Muscle of leg (tissue), 3 donors: ENCODE measurements at regions not wholly inside any gene's neighbourhood (a gene's known extent, or its start where the extent isn't known, plus 50 kb on each side); places are given as distances from the start of the nearest gene placed in this dataset.

Experiments used
- DNase-seq: peaks from one replicate; pipeline ENCODE4 v3.0.0; 2013
- H3K27ac ChIP-seq: one replicate; pipeline ENCODE4 v1.5.1; 2013; ENCODE audit warnings: mild to moderate bottlenecking, low read length, control low read depth
- H3K27me3 ChIP-seq: one replicate; pipeline ENCODE4 v1.6.1; 2013; ENCODE audit warnings: low read length; ENCODE audit not compliant: control insufficient read depth, insufficient read depth
- H3K36me3 ChIP-seq: one replicate; pipeline ENCODE4 v1.6.1; 2013; ENCODE audit warnings: low read length; ENCODE audit not compliant: control insufficient read depth, insufficient read depth
- H3K4me1 ChIP-seq: one replicate; pipeline ENCODE4 v1.6.1; 2013; ENCODE audit warnings: low read length; ENCODE audit not compliant: control insufficient read depth, insufficient read depth
- H3K4me3 ChIP-seq: one replicate; pipeline ENCODE4 v1.5.1; 2013; ENCODE audit warnings: low read length, control low read depth
- H3K9me3 ChIP-seq: replicated peaks from 2 replicates; pipeline ENCODE4 v1.6.1; 2013; ENCODE audit warnings: low read depth, low read length; ENCODE audit not compliant: control insufficient read depth
- WGBS: methylation state at CpG from one replicate; pipeline ENCODE4 v1.1.5; 2013; ENCODE audit warnings: missing lambda C conversion rate; ENCODE audit not compliant: insufficient coverage; 5-methylcytosine and 5-hydroxymethylcytosine counted together

DNA sequence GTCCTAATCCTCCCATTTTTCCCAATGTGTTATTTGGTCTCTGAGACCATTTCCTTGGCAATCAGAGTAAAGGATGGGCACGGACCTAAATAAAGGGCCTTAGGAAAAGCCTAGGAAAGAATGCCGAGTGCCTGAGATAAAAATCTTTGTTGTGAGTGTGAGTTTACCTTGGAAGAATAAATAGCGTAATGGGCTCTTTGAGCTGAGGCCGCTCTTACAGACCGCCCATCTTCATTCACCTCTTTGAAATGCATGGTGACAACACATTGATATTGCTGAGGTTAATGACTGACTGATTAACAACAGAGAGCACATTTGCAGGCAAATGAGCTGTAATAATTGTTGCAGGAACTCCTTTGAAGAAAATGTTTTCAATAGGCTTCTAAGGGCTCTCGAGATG lies 1967.1 kb upstream of the WWC1 start:
- WGBS: 59% methylated on average over 4 of the region's 6 CpGs
- Histone ChIP-seq H3K4me3 (no peak overlapping the region), H3K4me1 (no peaks in the 10 kb centered on the region), H3K9me3 (no peaks in the 10 kb centered on the region), H3K27ac (no peak overlapping the region), H3K27me3 (no peaks in the 10 kb centered on the region), H3K36me3 (no peaks in the 10 kb centered on the region)
- no peak for DNase-seq

- Histone ChIP-seq H3K27ac (no peak overlapping the region), H3K27me3 (no peaks in the 10 kb centered on the region), H3K4me1 (no peaks in the 10 kb centered on the region), H3K9me3 (no peaks in the 10 kb centered on the region), H3K36me3 (no peaks in the 10 kb centered on the region), H3K4me3 (no peak overlapping the region)
- DNase-seq: no peak
- 93% methylated on average over 3 of the region's 9 CpGs for WGBS
Measured at GRCh38 chr5:166329149-166329800, 1962.2 kb upstream of the WWC1 start.

DNA sequence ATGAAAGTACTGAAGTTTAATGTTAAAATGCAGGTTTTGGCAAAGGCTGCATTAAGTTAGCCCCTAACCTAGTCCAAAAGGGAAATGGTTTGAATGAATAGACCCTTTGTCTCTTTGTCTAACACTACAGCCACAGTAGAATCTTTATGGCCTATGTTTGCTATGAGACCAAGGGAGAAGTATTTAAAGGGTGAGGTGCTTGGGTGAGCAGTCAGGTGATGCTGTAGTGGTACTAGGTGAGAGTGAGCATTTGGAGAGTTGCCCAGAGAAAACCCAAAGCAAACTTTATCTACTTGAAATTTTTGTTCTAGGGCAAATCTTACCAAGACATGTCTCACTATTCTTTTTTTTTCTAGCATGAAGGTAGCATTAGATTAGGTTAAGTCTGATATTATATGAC lies 1961.4 kb upstream of the WWC1 start:
- no peak overlapping the region for H3K27ac ChIP-seq
- H3K36me3 ChIP-seq: no peaks in the 10 kb centered on the region
- no peaks in the 10 kb centered on the region for H3K9me3 ChIP-seq
- no peaks in the 10 kb centered on the region for H3K27me3 ChIP-seq
- no peaks in the 10 kb centered on the region for H3K4me1 ChIP-seq
- DNase-seq: no peak
- H3K4me3 ChIP-seq: no peak overlapping the region

- DNase-seq: no peak
- Histone ChIP-seq H3K9me3 (no peaks in the 10 kb centered on the region), H3K27ac (no peak overlapping the region), H3K36me3 (no peaks in the 10 kb centered on the region), H3K27me3 (no peaks in the 10 kb centered on the region), H3K4me3 (no peak overlapping the region), H3K4me1 (no peaks in the 10 kb centered on the region)
- WGBS: 77% methylated on average over 2 of the region's 4 CpGs
Measured at GRCh38 chr5:166331521-166331920, 1959.9 kb upstream of the WWC1 start.

GRCh38 chr5:166338801-166339200 lies 1952.6 kb upstream of the WWC1 start:
- DNase-seq: no peak
- H3K27ac ChIP-seq: no peak overlapping the region
- no peaks in the 10 kb centered on the region for H3K9me3 ChIP-seq
- H3K4me1 ChIP-seq: no peaks in the 10 kb centered on the region
- H3K36me3 ChIP-seq: no peaks in the 10 kb centered on the region
- 90% methylated on average over 4 of the region's 6 CpGs for WGBS
- no peak overlapping the region for H3K4me3 ChIP-seq
- H3K27me3 ChIP-seq: no peaks in the 10 kb centered on the region

DNA sequence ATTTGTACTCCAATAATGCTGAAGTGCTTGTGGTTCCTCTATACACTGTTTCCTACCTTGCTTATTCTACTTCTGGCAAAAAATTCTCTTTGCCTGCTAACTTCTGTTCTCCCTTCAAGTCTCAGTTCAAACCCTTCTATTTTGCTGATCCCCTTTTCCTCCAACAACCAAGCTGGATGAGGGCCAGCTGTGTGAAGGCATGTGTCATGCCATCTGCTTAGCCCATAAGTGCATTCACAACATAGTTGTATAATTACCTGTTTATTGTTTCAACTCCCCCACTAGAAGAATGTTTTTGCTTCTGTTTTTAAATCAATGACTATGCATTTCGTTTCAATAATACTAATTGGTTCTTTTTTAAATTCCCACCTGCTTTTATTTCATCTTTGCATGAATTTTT lies 1951.4 kb upstream of the WWC1 start:
- no CpG with 5 or more reads among the region's 1 CpG for WGBS

GRCh38 chr5:166341740-166342337 lies 1949.6 kb upstream of the WWC1 start:
- 86% methylated on average over 2 of the region's 5 CpGs for WGBS
- no peaks in the 10 kb centered on the region for H3K27me3 ChIP-seq
- H3K27ac ChIP-seq: no peak overlapping the region
- no peaks in the 10 kb centered on the region for H3K4me1 ChIP-seq
- H3K36me3 ChIP-seq: no peaks in the 10 kb centered on the region
- H3K9me3 ChIP-seq: no peaks in the 10 kb centered on the region
- no peak overlapping the region for H3K4me3 ChIP-seq
- DNase-seq: no peak

More for the DNA sequence above, 1951.4 kb upstream of the WWC1 start:
- no peak for DNase-seq
- Histone ChIP-seq H3K36me3 (no peaks in the 10 kb centered on the region), H3K27ac (no peak overlapping the region), H3K4me3 (no peak overlapping the region), H3K27me3 (no peaks in the 10 kb centered on the region), H3K4me1 (no peaks in the 10 kb centered on the region), H3K9me3 (no peaks in the 10 kb centered on the region)

- H3K27me3 ChIP-seq: no peaks in the 10 kb centered on the region
- H3K36me3 ChIP-seq: no peaks in the 10 kb centered on the region
- no peak overlapping the region for H3K4me3 ChIP-seq
- 86% methylated on average over 2 of the region's 3 CpGs for WGBS
- no peak overlapping the region for H3K27ac ChIP-seq
- DNase-seq: no peak
- peaks cover under 1% of the 10 kb centered on the region for H3K4me1 ChIP-seq
- no peaks in the 10 kb centered on the region for H3K9me3 ChIP-seq
Measured at GRCh38 chr5:166342402-166342801, 1949.0 kb upstream of the WWC1 start.

DNA sequence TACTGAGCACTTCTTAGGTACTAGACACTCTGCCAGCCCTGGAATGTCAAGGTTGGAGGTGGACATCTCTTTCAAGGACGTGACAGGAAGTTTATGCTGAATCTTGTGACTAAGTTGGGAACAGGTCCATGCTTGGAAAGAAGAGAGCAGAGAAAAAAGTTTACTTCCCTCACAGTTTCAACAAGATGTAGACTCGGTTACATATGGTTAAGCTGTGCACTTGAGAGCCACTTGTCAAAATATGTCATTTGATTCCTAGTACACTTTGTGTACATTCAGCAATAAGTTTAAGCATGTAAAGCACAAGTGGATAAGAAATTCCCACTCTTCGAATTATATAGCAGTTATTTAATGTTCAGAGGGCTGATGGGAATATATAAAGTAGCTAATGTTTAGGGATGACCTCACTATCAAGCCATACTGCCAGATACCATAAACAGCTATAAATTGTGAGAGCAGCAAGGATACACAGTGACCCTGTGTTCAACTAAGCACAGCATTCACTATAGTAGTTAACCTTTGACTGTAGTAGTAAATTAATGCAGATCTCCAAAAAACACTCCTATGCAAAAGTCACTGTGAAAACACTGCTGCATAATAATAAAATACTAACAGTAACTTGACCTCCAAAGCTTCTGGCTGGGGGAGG lies 1944.6 kb upstream of the WWC1 start:
- Histone ChIP-seq H3K9me3 (no peaks in the 10 kb centered on the region), H3K36me3 (no peaks in the 10 kb centered on the region), H3K27ac (no peak overlapping the region), H3K4me3 (no peak overlapping the region), H3K4me1 (peaks cover 6% of the 10 kb centered on the region), H3K27me3 (no peaks in the 10 kb centered on the region)
- DNase-seq: peak; percentile 84
- WGBS: no CpG with 5 or more reads among the region's 3 CpGs

DNA sequence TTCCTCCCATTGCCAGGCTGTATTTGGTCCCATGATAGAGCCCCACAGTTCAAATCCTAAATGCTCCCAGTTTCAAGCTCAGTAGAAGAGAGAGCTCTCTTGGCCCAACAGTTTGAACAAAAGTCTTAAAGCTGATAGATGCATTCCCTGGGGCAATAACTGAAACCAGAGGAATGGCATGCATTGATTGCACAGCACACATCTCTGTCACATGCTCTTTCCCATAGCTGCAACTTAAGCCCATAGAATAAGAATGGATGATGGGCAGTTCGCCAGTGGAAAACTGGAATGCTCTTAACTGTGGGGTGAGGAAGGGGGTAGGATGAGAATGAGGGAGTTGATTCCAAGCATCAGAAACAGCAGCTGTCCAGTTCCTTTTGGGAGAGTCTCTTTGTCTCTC lies 1942.4 kb upstream of the WWC1 start:
- DNase-seq: peak; percentile 93
- H3K9me3 ChIP-seq: no peaks in the 10 kb centered on the region
- no peaks in the 10 kb centered on the region for H3K36me3 ChIP-seq
- no peak overlapping the region for H3K4me3 ChIP-seq
- no CpG with 5 or more reads among the region's 1 CpG for WGBS
- no peak overlapping the region for H3K27ac ChIP-seq
- no peaks in the 10 kb centered on the region for H3K27me3 ChIP-seq
- H3K4me1 ChIP-seq: peaks cover 6% of the 10 kb centered on the region
